K562 (cell line): ENCODE measurements at regions not wholly inside any gene's neighbourhood (a gene's known extent, or its start where the extent isn't known, plus 50 kb on each side); places are given as distances from the start of the nearest gene placed in this dataset.

Experiments used
- ATAC-seq: fragments of 200-7000 bp; cut with Tn5 transposase; 3 replicates; pipeline ENCODE4 v1.9.1; 2020; ENCODE audit warnings: moderate library complexity
- BruUV-seq: library from RNA; stranded (reverse); fragments of 400-500 nt; replicated peaks from 2 replicates; lab custom pipeline; 2021; lab: Mats Ljungman, UMichigan
- CTCF ChIA-PET: fragments of 300-600 bp; formaldehyde crosslinking; extraction: SDS; loops from one replicate; lab custom pipeline; 2021; ENCODE audit warnings: low intra/inter-chr PET ratio; lab: Yijun Ruan, JAX
- POLR2A ChIA-PET: fragments of 300-600, 350-650 bp; sonication (Branson Sonifier 250); formaldehyde crosslinking; extraction: SDS; loops from one replicate; lab custom pipeline; 2021; ENCODE audit warnings: antibody characterized with exemption, inconsistent platforms; lab: Yijun Ruan, JAX
- DNase-seq, 4 experiments: peaks; one replicate each; pipeline versions ENCODE4 v3.0.0 to v3.0.0-alpha.2; 2011 to 2018; ENCODE audit warnings: low spot score in 3 of 4, mixed read lengths in 3 of 4; ENCODE audit errors: extremely low read depth in 1 of 4
- FAIRE-seq: peaks from 2 replicates; lab custom pipeline; 2011; peaks lifted over from hg19 to GRCh38; lab: Jason Lieb, UNC
- H2AFZ ChIP-seq: 2 replicates; pipeline ENCODE4 v1.6.0; 2011; ENCODE audit warnings: low read depth, low read length, control low read depth, inconsistent platforms
- H3K27ac ChIP-seq: fragments of 200-600 bp; 3 replicates; pipeline ENCODE4 v1.8.0; 2011; ENCODE audit warnings: low read depth, mild to moderate bottlenecking, control low read depth, inconsistent platforms, low read length, moderate library complexity, mixed read lengths; ENCODE audit errors: extremely low read depth
- H3K27me3 ChIP-seq, 2 experiments: fragments of 300-600 bp in 1 of 2; 2 replicates in 1 of 2; 3 replicates in 1 of 2; pipeline versions ENCODE4 v1.6.0 to v1.8.0; 2011; ENCODE audit warnings: inconsistent platforms in 2 of 2, low read length in 2 of 2, mild to moderate bottlenecking in 1 of 2, mixed read lengths in 1 of 2, moderate library complexity in 1 of 2; ENCODE audit not compliant: control insufficient read depth in 2 of 2, insufficient read depth in 2 of 2
- H3K36me3 ChIP-seq: fragments of 300-600 bp; 3 replicates; pipeline ENCODE4 v1.8.0; 2011; ENCODE audit warnings: mild to moderate bottlenecking, low read length, inconsistent platforms; ENCODE audit not compliant: control insufficient read depth, insufficient read depth
- H3K4me1 ChIP-seq, 2 experiments: fragments of 200-600 bp in 1 of 2; replicated peaks in 1 of 2; 2 replicates in 1 of 2; 3 replicates in 1 of 2; pipeline versions ENCODE4 v1.5.1 to v1.8.0; 2011; ENCODE audit warnings: inconsistent platforms in 2 of 2, low read length in 2 of 2, mild to moderate bottlenecking in 1 of 2, mixed read lengths in 1 of 2, moderate library complexity in 1 of 2; ENCODE audit not compliant: control insufficient read depth in 2 of 2, insufficient read depth in 2 of 2
- H3K4me2 ChIP-seq: 2 replicates; pipeline ENCODE4 v1.6.1; 2011; ENCODE audit warnings: low read length, control low read depth, inconsistent platforms, mixed read lengths; ENCODE audit not compliant: insufficient read depth
- H3K4me3 ChIP-seq: fragments of 200-600 bp; sonication (generic), shearing (Covaris generic); 2 replicates; pipeline ENCODE4 v1.5.1; 2016; ENCODE audit warnings: control low read depth, inconsistent platforms
- H3K79me2 ChIP-seq: fragments of 200-600 bp; 3 replicates; pipeline ENCODE4 v1.8.0; 2011; ENCODE audit warnings: low read length, inconsistent platforms; ENCODE audit not compliant: control insufficient read depth, insufficient read depth
- H3K9ac ChIP-seq, 2 experiments: 2 replicates each; pipeline versions ENCODE4 v1.6.0 to v1.6.1; 2011; ENCODE audit warnings: low read depth in 2 of 2, low read length in 2 of 2, control low read depth in 1 of 2, inconsistent platforms in 1 of 2, mild to moderate bottlenecking in 1 of 2, mixed read lengths in 1 of 2; ENCODE audit not compliant: insufficient read depth in 1 of 2
- H3K9me1 ChIP-seq: one replicate; pipeline ENCODE4 v1.6.0; 2011; ENCODE audit warnings: inconsistent platforms, mild to moderate bottlenecking, low read length, moderate library complexity; ENCODE audit not compliant: control insufficient read depth, insufficient read depth
- H3K9me3 ChIP-seq: replicated peaks from 2 replicates; pipeline ENCODE4 v1.5.1; 2011; ENCODE audit warnings: low read depth, low read length, inconsistent platforms; ENCODE audit not compliant: control insufficient read depth, insufficient read depth
- H4K20me1 ChIP-seq: replicated peaks from 2 replicates; pipeline ENCODE4 v1.6.1; 2011; ENCODE audit warnings: low read length, inconsistent platforms, mixed read lengths; ENCODE audit not compliant: control insufficient read depth, insufficient read depth
- CBFA2T2 ChIP-seq: fragments of 450-650 bp; conservative IDR thresholded peaks from 2 replicates; pipeline ENCODE4 v1.6.1; 2017; ENCODE audit warnings: mild to moderate bottlenecking
- CCNT2 ChIP-seq: IDR thresholded peaks from 2 replicates; pipeline ENCODE4 v1.6.1; 2011; ENCODE audit warnings: borderline replicate concordance, low read depth, mild to moderate bottlenecking, moderate library complexity, mixed read lengths, low read length; ENCODE audit not compliant: insufficient read length; ENCODE audit errors: extremely low read depth
- CXXC5 ChIP-seq: fragments of 250-450 bp; sonication (Bioruptor Pico); IDR thresholded peaks from 2 replicates; pipeline ENCODE4 v1.8.0; 2022; ENCODE audit warnings: inconsistent platforms, mild to moderate bottlenecking, moderate library complexity
- EP400 ChIP-seq: fragments of 450-650 bp; IDR thresholded peaks from 2 replicates; pipeline ENCODE4 v1.6.1; 2017; ENCODE audit warnings: antibody characterized with exemption, mild to moderate bottlenecking, moderate library complexity
- FOXP4 ChIP-seq: sonication (generic); formaldehyde crosslinking; IDR thresholded peaks from 2 replicates; pipeline ENCODE4 v1.8.0; 2022; ENCODE audit warnings: mild to moderate bottlenecking, missing genetic modification reagents, borderline replicate concordance
- HDAC2 ChIP-seq: fragments of 450-650 bp; IDR thresholded peaks from 2 replicates; pipeline ENCODE4 v1.6.1; 2016; ENCODE audit warnings: mild to moderate bottlenecking
- NR2F6 ChIP-seq: fragments of 450-650 bp; formaldehyde crosslinking; IDR thresholded peaks from 2 replicates; pipeline ENCODE4 v1.4.0; 2020; ENCODE audit warnings: mild to moderate bottlenecking
- RFX5 ChIP-seq: IDR thresholded peaks from 2 replicates; pipeline ENCODE4 v1.6.1; 2011; ENCODE audit warnings: low read depth, mild to moderate bottlenecking, improper control_type of control experiment, low read length
- SAFB2 ChIP-seq: fragments of 200-400 bp; formaldehyde crosslinking; IDR thresholded peaks from 2 replicates; pipeline ENCODE4 v1.6.1; 2018; ENCODE audit warnings: borderline replicate concordance, low read length, low read depth, moderate library complexity; ENCODE audit not compliant: severe bottlenecking
- SIX5 ChIP-seq, 2 experiments: IDR thresholded peaks; 2 replicates each; pipeline ENCODE4 v1.6.1; 2011; ENCODE audit warnings: low read length in 2 of 2, borderline replicate concordance in 1 of 2, low read depth in 1 of 2, mild to moderate bottlenecking in 1 of 2, moderate library complexity in 1 of 2; ENCODE audit not compliant: insufficient read depth in 1 of 2
- SLC30A9 ChIP-seq: fragments of 250-450 bp; sonication (Bioruptor Pico); IDR thresholded peaks from 2 replicates; pipeline ENCODE4 v1.8.0; 2022; ENCODE audit warnings: mild to moderate bottlenecking, moderate library complexity
- SNAPC5 ChIP-seq: fragments of 250-450 bp; sonication (Bioruptor Pico); IDR thresholded peaks from 2 replicates; pipeline ENCODE4 v1.8.0; 2021; ENCODE audit warnings: moderate library complexity, mild to moderate bottlenecking, inconsistent platforms
- ZC3H4 ChIP-seq: sonication (generic); formaldehyde crosslinking; IDR thresholded peaks from 2 replicates; pipeline ENCODE4 v1.9.0; 2021; ENCODE audit warnings: missing genetic modification reagents, borderline replicate concordance
- ZNF589 ChIP-seq: fragments of 200-800 bp; sonication (Bioruptor generic); IDR thresholded peaks from 2 replicates; pipeline ENCODE4 v1.6.1; 2016; ENCODE audit warnings: low read depth, missing genetic modification characterization, missing compliant biosample characterization
- WGBS: fragments of 100-300 bp; shearing (Covaris generic); methylation state at CpG from one replicate; pipeline ENCODE4 v1.1.6; 2016; ENCODE audit warnings: low coverage, mixed read lengths; ENCODE audit not compliant: insufficient coverage; ENCODE audit errors: missing lambda C conversion rate; 5-methylcytosine and 5-hydroxymethylcytosine counted together
- in situ Hi-C: fragments of 300-500 bp; cut with MboI; formaldehyde crosslinking; loops from 4 replicates; pipeline ENCODE4 v1.15.0; 2018; ENCODE audit warnings: inconsistent platforms, mixed read lengths
- intact Hi-C: fragments of 100-400 bp; cut with micrococcal nuclease; formaldehyde crosslinking; loops from 2 replicates; pipeline ENCODE4 v1.14.2; 2022
- TF ChIP-seq, protein P1 (sequence below): fragments of 250-450 bp; sonication (Bioruptor Pico); IDR thresholded peaks from 2 replicates; pipeline ENCODE4 v1.4.0; 2020; ENCODE audit warnings: mild to moderate bottlenecking, moderate library complexity
- TF ChIP-seq, protein P2 (sequence below): sonication (generic); formaldehyde crosslinking; IDR thresholded peaks from 2 replicates; pipeline ENCODE4 v1.8.0; 2022; ENCODE audit warnings: mild to moderate bottlenecking, missing genetic modification reagents

GRCh38 chr6:155578251-155578650 lies 122.6 kb upstream of the NOX3 start (continued):
- TF ChIP-seq FOXP4 (CRISPR knock-in tag), result no peak
- TF ChIP-seq SIX5 (IDR thresholded peaks at IDR 0.05; ENCODE audit: borderline replicate concordance in 1 of 2, insufficient read depth in 1 of 2, low read depth in 1 of 2, low read length in 2 of 2), result no peak
- no peak for TF ChIP-seq HDAC2
- TF ChIP-seq, all 486 proteins: peak for 0

GRCh38 chr6:155561966-155562364 lies 106.3 kb upstream of the NOX3 start:
- H2AFZ ChIP-seq, result no peak overlapping the region
- no peak overlapping the region for H3K4me3 ChIP-seq
- H3K4me1 ChIP-seq, result no peaks in the 10 kb centered on the region
- no peaks in the 10 kb centered on the region for H3K36me3 ChIP-seq
- no peak overlapping the region for H3K27ac ChIP-seq
- intact Hi-C loops (no loop called here), in situ Hi-C loops (no loop called here)
- H3K9ac ChIP-seq, result no peak overlapping the region
- no TSS peak for BruUV-seq
- H3K27me3 ChIP-seq, result no peaks in the 10 kb centered on the region
- CTCF ChIA-PET, result no interaction called here
- ATAC-seq (no peak), DNase-seq (no peak), FAIRE-seq (no peak)
- H3K9me1 ChIP-seq, result no peaks in the 10 kb centered on the region
- no peaks in the 10 kb centered on the region for H4K20me1 ChIP-seq
- H3K9me3 ChIP-seq, result no peaks in the 10 kb centered on the region; the same call in 1 of the 2 replicates
- no peak overlapping the region for H3K4me2 ChIP-seq
- H3K79me2 ChIP-seq, result no peaks in the 10 kb centered on the region
- 2% methylated on average over 4 of the region's 4 CpGs for WGBS
- POLR2A ChIA-PET, result no interaction called here
- TF ChIP-seq RFX5 (no peak), EP400 (no peak), CCNT2 (no peak), SNAPC5 (CRISPR knock-in tag) (no peak), SAFB2 (no peak), CBFA2T2 (no peak), ZC3H4 (CRISPR knock-in tag) (no peak), SLC30A9 (CRISPR knock-in tag) (no peak), ZNF589 (CRISPR knock-in tag) (no peak), CXXC5 (CRISPR knock-in tag) (no peak), NR2F6 (CRISPR knock-in tag) (no peak)
- TF ChIP-seq, protein P1, sequence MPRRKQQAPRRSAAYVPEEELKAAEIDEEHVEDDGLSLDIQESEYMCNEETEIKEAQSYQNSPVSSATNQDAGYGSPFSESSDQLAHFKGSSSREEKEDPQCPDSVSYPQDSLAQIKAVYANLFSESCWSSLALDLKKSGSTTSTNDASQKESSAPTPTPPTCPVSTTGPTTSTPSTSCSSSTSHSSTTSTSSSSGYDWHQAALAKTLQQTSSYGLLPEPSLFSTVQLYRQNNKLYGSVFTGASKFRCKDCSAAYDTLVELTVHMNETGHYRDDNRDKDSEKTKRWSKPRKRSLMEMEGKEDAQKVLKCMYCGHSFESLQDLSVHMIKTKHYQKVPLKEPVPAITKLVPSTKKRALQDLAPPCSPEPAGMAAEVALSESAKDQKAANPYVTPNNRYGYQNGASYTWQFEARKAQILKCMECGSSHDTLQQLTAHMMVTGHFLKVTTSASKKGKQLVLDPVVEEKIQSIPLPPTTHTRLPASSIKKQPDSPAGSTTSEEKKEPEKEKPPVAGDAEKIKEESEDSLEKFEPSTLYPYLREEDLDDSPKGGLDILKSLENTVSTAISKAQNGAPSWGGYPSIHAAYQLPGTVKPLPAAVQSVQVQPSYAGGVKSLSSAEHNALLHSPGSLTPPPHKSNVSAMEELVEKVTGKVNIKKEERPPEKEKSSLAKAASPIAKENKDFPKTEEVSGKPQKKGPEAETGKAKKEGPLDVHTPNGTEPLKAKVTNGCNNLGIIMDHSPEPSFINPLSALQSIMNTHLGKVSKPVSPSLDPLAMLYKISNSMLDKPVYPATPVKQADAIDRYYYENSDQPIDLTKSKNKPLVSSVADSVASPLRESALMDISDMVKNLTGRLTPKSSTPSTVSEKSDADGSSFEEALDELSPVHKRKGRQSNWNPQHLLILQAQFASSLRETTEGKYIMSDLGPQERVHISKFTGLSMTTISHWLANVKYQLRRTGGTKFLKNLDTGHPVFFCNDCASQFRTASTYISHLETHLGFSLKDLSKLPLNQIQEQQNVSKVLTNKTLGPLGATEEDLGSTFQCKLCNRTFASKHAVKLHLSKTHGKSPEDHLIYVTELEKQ (CRISPR knock-in tag), result no peak
- TF ChIP-seq, protein P2, sequence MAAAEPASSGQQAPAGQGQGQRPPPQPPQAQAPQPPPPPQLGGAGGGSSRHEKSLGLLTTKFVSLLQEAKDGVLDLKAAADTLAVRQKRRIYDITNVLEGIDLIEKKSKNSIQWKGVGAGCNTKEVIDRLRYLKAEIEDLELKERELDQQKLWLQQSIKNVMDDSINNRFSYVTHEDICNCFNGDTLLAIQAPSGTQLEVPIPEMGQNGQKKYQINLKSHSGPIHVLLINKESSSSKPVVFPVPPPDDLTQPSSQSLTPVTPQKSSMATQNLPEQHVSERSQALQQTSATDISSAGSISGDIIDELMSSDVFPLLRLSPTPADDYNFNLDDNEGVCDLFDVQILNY, result no peak
